ENCODE measurements at regions not wholly inside any gene's neighbourhood (a gene's known extent, or its start where the extent isn't known, plus 50 kb on each side); places are given as distances from the start of the nearest gene placed in this dataset.
"Not testable (repeated sequence)": the region's sequence is repeated elsewhere in the genome, so short reads cannot be mapped to it uniquely, and the experiment has no call there.

- Mint-ChIP-seq H3K36me3 (ENCODE audit: low read depth) (no peaks in the 10 kb centered on the region), H3K9me3 (peaks cover 13% of the 10 kb centered on the region), H3K4me3 (no peak overlapping the region), H3K4me1 (ENCODE audit: low read depth) (no peaks in the 10 kb centered on the region), H3K27ac (no peak overlapping the region), H3K27me3 (no peaks in the 10 kb centered on the region)
Observed at GRCh38 chr10:131363416-131363815, 51.9 kb upstream of the TCERG1L start.

- Mint-ChIP-seq H3K9me3 (peaks cover 14% of the 10 kb centered on the region), H3K4me3 (no peak overlapping the region), H3K27ac (no peak overlapping the region), H3K36me3 (ENCODE audit: low read depth) (no peaks in the 10 kb centered on the region), H3K27me3 (no peaks in the 10 kb centered on the region), H3K4me1 (ENCODE audit: low read depth) (no peaks in the 10 kb centered on the region)
Observed at GRCh38 chr10:131371571-131371970, 60.0 kb upstream of the TCERG1L start.

- H3K4me3 Mint-ChIP-seq: no peak overlapping the region
- H3K36me3 Mint-ChIP-seq (ENCODE audit: low read depth): no peaks in the 10 kb centered on the region
- no peak overlapping the region for H3K27ac Mint-ChIP-seq
- no peaks in the 10 kb centered on the region for H3K27me3 Mint-ChIP-seq
- H3K9me3 Mint-ChIP-seq: no peaks in the 10 kb centered on the region
- H3K4me1 Mint-ChIP-seq (ENCODE audit: low read depth): no peaks in the 10 kb centered on the region
Observed at GRCh38 chr10:131381576-131381975, 70.1 kb upstream of the TCERG1L start.

- H3K36me3 Mint-ChIP-seq (ENCODE audit: low read depth); H3K27ac Mint-ChIP-seq: not testable (repeated sequence)
Observed at GRCh38 chr10:131385161-131385872, 73.8 kb upstream of the TCERG1L start.

GRCh38 chr10:131387018-131387529, 75.6 kb upstream of the TCERG1L start:
- Mint-ChIP-seq H3K27ac (no peak overlapping the region), H3K4me3 (no peak overlapping the region), H3K36me3 (ENCODE audit: low read depth) (no peaks in the 10 kb centered on the region), H3K4me1 (ENCODE audit: low read depth) (no peaks in the 10 kb centered on the region), H3K9me3 (no peaks in the 10 kb centered on the region), H3K27me3 (no peaks in the 10 kb centered on the region)

More at GRCh38 chr10:131385161-131385872, 73.8 kb upstream of the TCERG1L start:
- H3K9me3 Mint-ChIP-seq; H3K4me3 Mint-ChIP-seq; H3K4me1 Mint-ChIP-seq (ENCODE audit: low read depth); H3K27me3 Mint-ChIP-seq: not testable (repeated sequence)

- H3K27ac Mint-ChIP-seq: no peak overlapping the region
- no peaks in the 10 kb centered on the region for H3K9me3 Mint-ChIP-seq
- no peaks in the 10 kb centered on the region for H3K27me3 Mint-ChIP-seq
- H3K36me3 Mint-ChIP-seq (ENCODE audit: low read depth): no peaks in the 10 kb centered on the region
- H3K4me1 Mint-ChIP-seq (ENCODE audit: low read depth): no peaks in the 10 kb centered on the region
- H3K4me3 Mint-ChIP-seq: no peak overlapping the region
Observed at GRCh38 chr10:131391936-131392335, 80.4 kb upstream of the TCERG1L start.

GRCh38 chr10:131396121-131397050, 84.9 kb upstream of the TCERG1L start:
- H3K9me3 Mint-ChIP-seq: no peaks in the 10 kb centered on the region
- H3K27ac Mint-ChIP-seq: no peak overlapping the region
- no peak overlapping the region for H3K4me3 Mint-ChIP-seq
- H3K27me3 Mint-ChIP-seq: no peaks in the 10 kb centered on the region
- H3K4me1 Mint-ChIP-seq (ENCODE audit: low read depth): no peaks in the 10 kb centered on the region
- no peaks in the 10 kb centered on the region for H3K36me3 Mint-ChIP-seq (ENCODE audit: low read depth)

- no peak overlapping the region for H3K4me3 Mint-ChIP-seq
- no peaks in the 10 kb centered on the region for H3K36me3 Mint-ChIP-seq (ENCODE audit: low read depth)
- no peaks in the 10 kb centered on the region for H3K27me3 Mint-ChIP-seq
- H3K27ac Mint-ChIP-seq: no peak overlapping the region
- H3K9me3 Mint-ChIP-seq: no peaks in the 10 kb centered on the region
- H3K4me1 Mint-ChIP-seq (ENCODE audit: low read depth): no peaks in the 10 kb centered on the region
Observed at GRCh38 chr10:131398166-131398565, 86.6 kb upstream of the TCERG1L start.

GRCh38 chr10:131399981-131400380, 88.5 kb upstream of the TCERG1L start:
- H3K27me3 Mint-ChIP-seq: no peaks in the 10 kb centered on the region

GRCh38 chr10:131400513-131400912, 89.0 kb upstream of the TCERG1L start:
- no peaks in the 10 kb centered on the region for H3K4me1 Mint-ChIP-seq (ENCODE audit: low read depth)
- H3K9me3 Mint-ChIP-seq: no peaks in the 10 kb centered on the region
- no peaks in the 10 kb centered on the region for H3K36me3 Mint-ChIP-seq (ENCODE audit: low read depth)
- H3K4me3 Mint-ChIP-seq: no peak overlapping the region
- H3K27ac Mint-ChIP-seq: no peak overlapping the region
- H3K27me3 Mint-ChIP-seq: no peaks in the 10 kb centered on the region

More at GRCh38 chr10:131399981-131400380, 88.5 kb upstream of the TCERG1L start:
- H3K4me1 Mint-ChIP-seq (ENCODE audit: low read depth): no peaks in the 10 kb centered on the region
- no peaks in the 10 kb centered on the region for H3K9me3 Mint-ChIP-seq
- H3K27ac Mint-ChIP-seq: no peak overlapping the region
- H3K36me3 Mint-ChIP-seq (ENCODE audit: low read depth): no peaks in the 10 kb centered on the region
- H3K4me3 Mint-ChIP-seq: no peak overlapping the region

GRCh38 chr10:131402771-131403650, 91.5 kb upstream of the TCERG1L start:
- Mint-ChIP-seq H3K27me3 (no peaks in the 10 kb centered on the region), H3K4me1 (ENCODE audit: low read depth) (no peaks in the 10 kb centered on the region), H3K36me3 (ENCODE audit: low read depth) (no peaks in the 10 kb centered on the region), H3K27ac (no peak overlapping the region), H3K9me3 (no peaks in the 10 kb centered on the region), H3K4me3 (no peak overlapping the region)

GRCh38 chr10:131403936-131404335, 92.4 kb upstream of the TCERG1L start:
- Mint-ChIP-seq H3K27ac (no peak overlapping the region), H3K9me3 (no peaks in the 10 kb centered on the region)

GRCh38 chr10:131404886-131405285, 93.4 kb upstream of the TCERG1L start:
- Mint-ChIP-seq H3K4me3 (no peak overlapping the region), H3K4me1 (ENCODE audit: low read depth) (no peaks in the 10 kb centered on the region), H3K27me3 (no peaks in the 10 kb centered on the region), H3K27ac (no peak overlapping the region), H3K36me3 (ENCODE audit: low read depth) (no peaks in the 10 kb centered on the region), H3K9me3 (no peaks in the 10 kb centered on the region)

More at GRCh38 chr10:131403936-131404335, 92.4 kb upstream of the TCERG1L start:
- Mint-ChIP-seq H3K4me1 (ENCODE audit: low read depth) (no peaks in the 10 kb centered on the region), H3K36me3 (ENCODE audit: low read depth) (no peaks in the 10 kb centered on the region), H3K27me3 (no peaks in the 10 kb centered on the region), H3K4me3 (no peak overlapping the region)

GRCh38 chr10:131406676-131407392, 95.3 kb upstream of the TCERG1L start:
- no peak overlapping the region for H3K27ac Mint-ChIP-seq
- H3K4me1 Mint-ChIP-seq (ENCODE audit: low read depth): no peaks in the 10 kb centered on the region
- no peak overlapping the region for H3K4me3 Mint-ChIP-seq
- no peaks in the 10 kb centered on the region for H3K9me3 Mint-ChIP-seq
- no peaks in the 10 kb centered on the region for H3K36me3 Mint-ChIP-seq (ENCODE audit: low read depth)
- H3K27me3 Mint-ChIP-seq: no peaks in the 10 kb centered on the region
